ENCODE measurements at regions not wholly inside any gene's neighbourhood (a gene's known extent, or its start where the extent isn't known, plus 50 kb on each side); places are given as distances from the start of the nearest gene placed in this dataset.

GRCh38 chr7:41013117-41013516, 689.8 kb downstream of the INHBA start:
- Mint-ChIP-seq H3K4me3 (no peak overlapping the region), H3K9me3 (peaks cover 11% of the 10 kb centered on the region), H3K4me1 (ENCODE audit: low read depth) (no peaks in the 10 kb centered on the region), H3K27ac (no peak overlapping the region), H3K36me3 (ENCODE audit: low read depth) (no peaks in the 10 kb centered on the region), H3K27me3 (no peaks in the 10 kb centered on the region)
- POLR2A ChIA-PET: no interaction called here
- Histone ChIP-seq H3K36me3 (ENCODE audit: insufficient read depth, low read length) (no peaks in the 10 kb centered on the region), H3K4me3 (ENCODE audit: low read length) (no peak overlapping the region), H3K27ac (ENCODE audit: low read depth in 1 of 2, low read length in 2 of 2) (no peak overlapping the region), H3K27me3 (ENCODE audit: control insufficient read depth in 1 of 2, insufficient read depth in 2 of 2, low read length in 2 of 2) (no peaks in the 10 kb centered on the region), H3K4me1 (ENCODE audit: insufficient read depth, low read length) (no peaks in the 10 kb centered on the region), H3K9me3 (ENCODE audit: control insufficient read depth in 1 of 2, insufficient read depth in 1 of 2, low read length in 2 of 2) (peaks cover 0 to 11% of the 10 kb centered on the region in 2 experiments)
- ATAC-seq (ENCODE audit: poor library complexity) (no peak), DNase-seq (no peak)
- intact Hi-C loops (cut with DNase I, micrococcal nuclease): no loop called here
- CTCF ChIA-PET: no interaction called here
- no peak for TF ChIP-seq CTCF (IDR thresholded peaks at IDR 0.05)

GRCh38 chr7:41012041-41012440, 690.8 kb downstream of the INHBA start:
- no peak for TF ChIP-seq CTCF (IDR thresholded peaks at IDR 0.05)
- Histone ChIP-seq H3K4me3 (ENCODE audit: low read length) (no peak overlapping the region), H3K4me1 (ENCODE audit: insufficient read depth, low read length) (no peaks in the 10 kb centered on the region), H3K27me3 (ENCODE audit: control insufficient read depth in 1 of 2, insufficient read depth in 2 of 2, low read length in 2 of 2) (no peaks in the 10 kb centered on the region), H3K36me3 (ENCODE audit: insufficient read depth, low read length) (no peaks in the 10 kb centered on the region), H3K27ac (ENCODE audit: low read depth in 1 of 2, low read length in 2 of 2) (no peak overlapping the region), H3K9me3 (ENCODE audit: control insufficient read depth in 1 of 2, insufficient read depth in 1 of 2, low read length in 2 of 2) (peaks cover 0 to 9% of the 10 kb centered on the region in 2 experiments)
- DNase-seq: no peak
- POLR2A ChIA-PET: no interaction called here
- Mint-ChIP-seq H3K27me3 (no peaks in the 10 kb centered on the region), H3K27ac (no peak overlapping the region), H3K9me3 (peaks cover 11% of the 10 kb centered on the region), H3K4me1 (ENCODE audit: low read depth) (no peaks in the 10 kb centered on the region), H3K4me3 (no peak overlapping the region), H3K36me3 (ENCODE audit: low read depth) (no peaks in the 10 kb centered on the region)
- intact Hi-C loops (cut with DNase I, micrococcal nuclease): no loop called here
- no peak for ATAC-seq (ENCODE audit: poor library complexity)
- CTCF ChIA-PET: no interaction called here

GRCh38 chr7:41010967-41011366, 691.9 kb downstream of the INHBA start:
- Histone ChIP-seq H3K27ac (ENCODE audit: low read depth in 1 of 2, low read length in 2 of 2) (no peak overlapping the region), H3K4me1 (ENCODE audit: insufficient read depth, low read length) (no peaks in the 10 kb centered on the region)

More at GRCh38 chr7:41010967-41011366, 691.9 kb downstream of the INHBA start:
- Histone ChIP-seq H3K4me3 (ENCODE audit: low read length) (no peak overlapping the region), H3K36me3 (ENCODE audit: insufficient read depth, low read length) (no peaks in the 10 kb centered on the region), H3K9me3 (ENCODE audit: control insufficient read depth in 1 of 2, insufficient read depth in 1 of 2, low read length in 2 of 2) (peaks cover 0 to 9% of the 10 kb centered on the region in 2 experiments), H3K27me3 (ENCODE audit: control insufficient read depth in 1 of 2, insufficient read depth in 2 of 2, low read length in 2 of 2) (no peaks in the 10 kb centered on the region)
- no peak for TF ChIP-seq CTCF (IDR thresholded peaks at IDR 0.05)
- ATAC-seq (ENCODE audit: poor library complexity) (no peak), DNase-seq (peak in 1 of 14 experiments; percentile 2)
- H3K27me3 Mint-ChIP-seq: no peaks in the 10 kb centered on the region
- intact Hi-C loops (cut with DNase I, micrococcal nuclease): no loop called here
- ChIA-PET CTCF (no interaction called here), POLR2A (no interaction called here)
- peaks cover 9% of the 10 kb centered on the region for H3K9me3 Mint-ChIP-seq
- no peaks in the 10 kb centered on the region for H3K36me3 Mint-ChIP-seq (ENCODE audit: low read depth)
- no peak overlapping the region for H3K4me3 Mint-ChIP-seq
- H3K4me1 Mint-ChIP-seq (ENCODE audit: low read depth): no peaks in the 10 kb centered on the region
- H3K27ac Mint-ChIP-seq: no peak overlapping the region
